HG02610 (cell line): ENCODE measurements at regions not wholly inside any gene's neighbourhood (a gene's known extent, or its start where the extent isn't known, plus 50 kb on each side); places are given as distances from the start of the nearest gene placed in this dataset.
"Not testable (repeated sequence)": the region's sequence is repeated elsewhere in the genome, so short reads cannot be mapped to it uniquely, and the experiment has no call there.

Experiments
- ATAC-seq: cut with Tn5 transposase; IDR thresholded peaks from one replicate; pipeline ENCODE4 v1.9.1; 2021; ENCODE audit warnings: mild to moderate bottlenecking, moderate library complexity; ENCODE audit not compliant: unreplicated experiment

- no peak for ATAC-seq
Measured at GRCh38 chr9:2493529-2493928, 128.1 kb upstream of the VLDLR start.

GRCh38 chr9:2494562-2494961 is 127.0 kb upstream of the VLDLR start:
- ATAC-seq: no peak

GRCh38 chr9:2495221-2496005 is 126.2 kb upstream of the VLDLR start:
- ATAC-seq: no peak

- ATAC-seq: no peak
Measured at GRCh38 chr9:2496169-2496568, 125.4 kb upstream of the VLDLR start.

- ATAC-seq: no peak
Measured at GRCh38 chr9:2496934-2497333, 124.7 kb upstream of the VLDLR start.

GRCh38 chr9:2497666-2498400 is 123.8 kb upstream of the VLDLR start:
- no peak for ATAC-seq

GRCh38 chr9:2502210-2502609 is 119.4 kb upstream of the VLDLR start:
- ATAC-seq: no peak

- ATAC-seq: no peak
Measured at GRCh38 chr9:2502760-2503159, 118.8 kb upstream of the VLDLR start.

- no peak for ATAC-seq
Measured at GRCh38 chr9:2506321-2506720, 115.3 kb upstream of the VLDLR start.

- no peak for ATAC-seq
Measured at GRCh38 chr9:2523591-2523990, 98.0 kb upstream of the VLDLR start.

- ATAC-seq: no peak
Measured at GRCh38 chr9:2524601-2525000, 97.0 kb upstream of the VLDLR start.

GRCh38 chr9:2525147-2525546 is 96.4 kb upstream of the VLDLR start:
- ATAC-seq: no peak

- no peak for ATAC-seq
Measured at GRCh38 chr9:2526071-2526828, 95.3 kb upstream of the VLDLR start.

GRCh38 chr9:2531481-2531880 is 90.1 kb upstream of the VLDLR start:
- ATAC-seq: no peak

- no peak for ATAC-seq
Measured at GRCh38 chr9:2536511-2536910, 85.1 kb upstream of the VLDLR start.

GRCh38 chr9:2545881-2546490 is 75.6 kb upstream of the VLDLR start:
- ATAC-seq: no peak

- not testable (repeated sequence) for ATAC-seq
Measured at GRCh38 chr9:2555899-2556600, 65.5 kb upstream of the VLDLR start.

GRCh38 chr9:2557693-2558092 is 63.9 kb upstream of the VLDLR start:
- no peak for ATAC-seq

GRCh38 chr9:2559192-2560152 is 62.1 kb upstream of the VLDLR start:
- no peak for ATAC-seq
